GM12865 (cell line): ENCODE measurements at regions not wholly inside any gene's neighbourhood (a gene's known extent, or its start where the extent isn't known, plus 50 kb on each side); places are given as distances from the start of the nearest gene placed in this dataset.

Experiments
- DNase-seq: peaks from one replicate; pipeline ENCODE4 v3.0.0; 2010; ENCODE audit warnings: low read depth
- H3K4me3 ChIP-seq: 2 replicates; pipeline ENCODE4 v1.5.1; 2011; ENCODE audit warnings: mild to moderate bottlenecking, low read depth, low read length, control low read depth
- CTCF ChIP-seq: IDR thresholded peaks from 2 replicates; pipeline ENCODE4 v1.5.1; 2011; ENCODE audit warnings: low read length, control low read depth, low read depth, inconsistent platforms; ENCODE audit not compliant: insufficient read depth; ENCODE audit errors: missing control alignments

GRCh38 chr2:220966636-220967035, 605.5 kb downstream of the EPHA4 start:
- no peak for DNase-seq
- no peak for TF ChIP-seq CTCF
- no peak overlapping the region for H3K4me3 ChIP-seq

GRCh38 chr2:220969348-220969747, 602.8 kb downstream of the EPHA4 start:
- no peak for DNase-seq
- H3K4me3 ChIP-seq: no peak overlapping the region
- TF ChIP-seq CTCF: no peak

- TF ChIP-seq CTCF: no peak
- no peak overlapping the region for H3K4me3 ChIP-seq
- DNase-seq: no peak
Measured at GRCh38 chr2:220980966-220981675, 591.0 kb downstream of the EPHA4 start.

- no peak for TF ChIP-seq CTCF
- no peak overlapping the region for H3K4me3 ChIP-seq
- DNase-seq: no peak
Measured at GRCh38 chr2:220981926-220982325, 590.2 kb downstream of the EPHA4 start.

GRCh38 chr2:220985561-220985960, 586.5 kb downstream of the EPHA4 start:
- no peak overlapping the region for H3K4me3 ChIP-seq
- no peak for TF ChIP-seq CTCF

GRCh38 chr2:220987839-220988238, 584.3 kb downstream of the EPHA4 start:
- DNase-seq: no peak
- no peak for TF ChIP-seq CTCF
- H3K4me3 ChIP-seq: no peak overlapping the region

More at GRCh38 chr2:220985561-220985960, 586.5 kb downstream of the EPHA4 start:
- no peak for DNase-seq

GRCh38 chr2:220991972-220992371, 580.1 kb downstream of the EPHA4 start:
- H3K4me3 ChIP-seq: no peak overlapping the region
- TF ChIP-seq CTCF: no peak
- no peak for DNase-seq
